T-cell (primary cell): ENCODE measurements at regions not wholly inside any gene's neighbourhood (a gene's known extent, or its start where the extent isn't known, plus 50 kb on each side); places are given as distances from the start of the nearest gene placed in this dataset.

Experiments used
- ATAC-seq, 4 experiments: fragments of 200-7000 bp in 3 of 4; fragments of 150-1000 bp in 1 of 4; cut with Tn5 transposase; replicated peaks in 1 of 4; 1 replicate in 3 of 4; 2 replicates in 1 of 4; pipeline ENCODE4 v1.10.0; 2021; ENCODE audit warnings: moderate library complexity in 3 of 4, mild to moderate bottlenecking in 2 of 4, moderate number of reproducible peaks in 1 of 4
- CTCF ChIA-PET, 2 donors: fragments of 300-600 bp; sonication (Branson Sonifier 250); formaldehyde crosslinking; loops; one replicate each; lab custom pipeline; 2022; ENCODE audit warnings: antibody characterized with exemption in 2 of 2; lab: Charles Lee
- POLR2A ChIA-PET, 2 donors: fragments of 300-600 bp; sonication (Branson Sonifier 250); formaldehyde crosslinking; loops; one replicate each; lab custom pipeline; 2022; ENCODE audit warnings: antibody characterized with exemption in 2 of 2; lab: Charles Lee
- DNase-seq, 35 experiments: peaks; one replicate each; pipeline versions ENCODE4 v3.0.0 to v3.0.0-alpha.2; 2013 to 2023
- H3K27ac ChIP-seq: one replicate; pipeline ENCODE4 v1.5.1; 2013; ENCODE audit warnings: low read length
- H3K27me3 ChIP-seq, 2 experiments: replicated peaks in 1 of 2; 1 replicate in 1 of 2; 2 replicates in 1 of 2; pipeline versions ENCODE4 v1.6.1 to v1.7.0; 2013; ENCODE audit warnings: low read length in 1 of 2, mixed read lengths in 1 of 2; ENCODE audit not compliant: control insufficient read depth in 2 of 2, insufficient read depth in 2 of 2; ENCODE audit errors: extremely low read depth in 1 of 2
- H3K36me3 ChIP-seq, 2 donors: 1 replicate in 1 of 2; 2 replicates in 1 of 2; pipeline versions ENCODE4 v1.6.1 to v1.7.0; 2013; ENCODE audit warnings: low read length in 1 of 2; ENCODE audit not compliant: control insufficient read depth in 2 of 2, insufficient read depth in 1 of 2; ENCODE audit errors: extremely low read depth in 1 of 2
- H3K4me1 ChIP-seq, 2 experiments: 1 replicate in 1 of 2; 2 replicates in 1 of 2; pipeline versions ENCODE4 v1.6.1 to v1.7.0; 2013; ENCODE audit warnings: low read length in 2 of 2, mixed read lengths in 1 of 2; ENCODE audit not compliant: insufficient read depth in 2 of 2, control insufficient read depth in 1 of 2; ENCODE audit errors: extremely low read depth in 1 of 2
- H3K4me3 ChIP-seq, 2 donors: 1 replicate in 1 of 2; 2 replicates in 1 of 2; pipeline versions ENCODE4 v1.5.1 to v1.7.0; 2013; ENCODE audit warnings: mild to moderate bottlenecking in 2 of 2, low read length in 1 of 2, moderate library complexity in 1 of 2; ENCODE audit not compliant: control insufficient read depth in 1 of 2; ENCODE audit errors: extremely low read depth in 1 of 2
- H3K9me3 ChIP-seq: 2 replicates; pipeline ENCODE4 v1.7.0; 2013
- H3K27ac Mint-ChIP-seq, 2 donors: one replicate each; pipeline ENCODE4 v1.8.0; 2020 to 2021; ENCODE audit warnings: mild to moderate bottlenecking in 2 of 2, mixed read lengths in 2 of 2
- H3K27me3 Mint-ChIP-seq, 2 donors: one replicate each; pipeline ENCODE4 v1.8.0; 2021 to 2022; ENCODE audit warnings: mixed read lengths in 2 of 2
- H3K36me3 Mint-ChIP-seq: one replicate; pipeline ENCODE4 v1.8.0; 2021; ENCODE audit warnings: mixed read lengths
- H3K4me1 Mint-ChIP-seq, 3 donors: one replicate each; pipeline ENCODE4 v1.8.0; 2020 to 2022; ENCODE audit warnings: mixed read lengths in 3 of 3, mild to moderate bottlenecking in 1 of 3
- H3K4me3 Mint-ChIP-seq, 3 donors: one replicate each; pipeline ENCODE4 v1.8.0; 2020 to 2022; ENCODE audit warnings: mild to moderate bottlenecking in 3 of 3, mixed read lengths in 3 of 3, moderate library complexity in 3 of 3
- H3K9me3 Mint-ChIP-seq, 3 donors: one replicate each; pipeline ENCODE4 v1.8.0; 2020 to 2022; ENCODE audit warnings: mixed read lengths in 3 of 3
- WGBS: methylation state at CpG from one replicate; pipeline ENCODE4 v1.1.5; 2013; ENCODE audit warnings: missing lambda C conversion rate; ENCODE audit not compliant: insufficient coverage; 5-methylcytosine and 5-hydroxymethylcytosine counted together

DNA sequence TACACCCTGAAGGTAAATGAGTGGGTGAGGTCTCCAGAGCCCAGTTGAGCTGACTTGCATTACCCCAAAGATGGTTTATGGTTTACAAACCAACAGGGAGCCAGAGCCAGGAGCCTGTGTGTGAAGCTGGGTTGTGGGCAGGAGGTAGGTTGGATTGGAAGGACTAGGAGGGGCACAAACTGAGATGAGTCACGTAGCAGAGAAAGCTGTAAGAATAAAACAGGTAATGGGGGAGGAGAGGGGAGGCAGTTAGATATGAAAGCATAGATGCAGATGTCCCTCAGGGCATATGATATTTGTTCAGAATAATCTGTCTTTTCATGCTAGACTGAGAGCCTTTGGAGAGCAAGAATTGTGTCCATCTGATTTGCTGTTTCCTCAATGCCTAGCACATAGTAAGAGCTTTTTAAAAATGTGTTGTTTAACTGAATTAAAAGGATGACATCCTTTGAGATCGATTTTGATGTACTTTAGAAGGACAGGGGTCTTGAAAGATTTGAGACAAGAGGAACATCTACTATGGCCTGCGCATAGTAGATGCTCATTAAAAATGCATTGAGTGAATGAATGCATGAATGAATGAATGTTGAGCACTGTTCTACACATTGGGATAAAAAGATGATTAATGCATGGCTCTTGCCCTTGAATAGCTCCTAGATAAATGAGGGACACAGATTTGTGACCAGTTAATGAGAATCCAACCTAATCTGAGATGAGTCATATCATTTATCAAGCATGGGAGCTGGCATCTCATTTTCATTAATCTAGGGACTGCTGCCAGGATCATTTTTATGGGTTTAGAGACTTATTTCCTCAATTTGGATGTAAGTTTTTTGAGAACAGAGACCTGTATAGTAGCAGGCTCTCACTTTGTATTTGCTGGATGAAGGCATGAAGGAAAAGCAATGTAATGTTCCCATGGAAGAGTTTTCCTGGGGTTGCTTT, 175.8 kb upstream of the BDNF start:
- H3K4me3 Mint-ChIP-seq, result no peak overlapping the region
- H3K27me3 Mint-ChIP-seq, result peaks cover 3% of the 10 kb centered on the region in 2 donors
- ChIA-PET CTCF (no interaction called here), POLR2A (no interaction called here)
- peaks cover 0 to 10% (median 3%) of the 10 kb centered on the region in 3 donors for H3K9me3 Mint-ChIP-seq
- Histone ChIP-seq H3K36me3 (no peaks in the 10 kb centered on the region), H3K27me3 (peaks cover 0 to 2% of the 10 kb centered on the region in 2 experiments), H3K27ac (no peak overlapping the region), H3K9me3 (no peaks in the 10 kb centered on the region), H3K4me3 (no peak overlapping the region), H3K4me1 (no peaks in the 10 kb centered on the region)
- H3K27ac Mint-ChIP-seq, result no peak overlapping the region
- ATAC-seq (no peak), DNase-seq (no peak)
- H3K4me1 Mint-ChIP-seq, result no peaks in the 10 kb centered on the region
- WGBS, result 67% methylated on average over 3 of the region's 3 CpGs
- H3K36me3 Mint-ChIP-seq, result no peaks in the 10 kb centered on the region

DNA sequence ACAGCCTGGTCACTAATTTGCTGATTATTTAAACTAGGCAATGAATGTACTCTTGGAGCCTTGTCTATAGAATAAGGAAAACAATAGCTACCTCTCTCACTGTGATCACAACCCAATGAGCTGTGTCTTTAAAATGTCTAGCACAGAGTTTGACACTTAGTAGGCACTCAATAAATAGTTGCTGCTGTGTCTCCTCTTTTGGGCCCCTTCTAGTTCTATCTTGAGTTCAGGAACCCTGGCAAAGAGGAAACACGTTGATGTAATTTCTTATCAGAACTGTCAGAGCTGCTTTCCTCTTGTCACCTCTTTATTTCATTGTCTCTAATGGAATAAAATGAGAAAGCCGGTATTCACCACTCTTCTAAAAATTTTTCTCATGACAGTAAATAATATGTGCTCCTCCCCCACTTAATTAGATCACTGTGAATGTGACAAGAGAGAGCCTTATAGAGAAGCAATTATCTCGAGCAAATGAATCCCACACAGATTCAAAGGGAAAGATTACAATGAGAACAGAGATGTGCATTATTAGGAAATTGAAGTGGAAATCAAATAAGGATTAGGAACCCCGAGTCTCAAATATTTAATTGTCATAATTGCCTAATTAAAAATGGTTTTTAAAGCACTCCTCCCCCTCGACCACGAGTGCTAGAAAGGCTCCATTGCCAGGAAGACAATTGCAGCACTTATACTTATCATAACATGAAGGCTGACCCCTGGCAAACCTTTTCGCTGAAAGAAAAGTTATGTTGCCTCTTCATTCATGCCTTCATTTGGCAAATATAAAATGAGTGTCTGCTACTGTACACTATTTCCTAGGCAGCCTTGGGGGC, 175.0 kb upstream of the BDNF start:
- H3K4me1 ChIP-seq, result no peaks in the 10 kb centered on the region
- no peaks in the 10 kb centered on the region for H3K36me3 Mint-ChIP-seq
- POLR2A ChIA-PET, result no interaction called here
- no peak overlapping the region for H3K27ac Mint-ChIP-seq
- peaks cover 3% of the 10 kb centered on the region in 2 donors for H3K27me3 Mint-ChIP-seq
- no peak for ATAC-seq
- no peak overlapping the region for H3K27ac ChIP-seq
- H3K4me3 ChIP-seq, result no peak overlapping the region
- no peak overlapping the region for H3K4me3 Mint-ChIP-seq
- peaks cover 0 to 5% of the 10 kb centered on the region in 2 experiments for H3K27me3 ChIP-seq
- no peak for DNase-seq
- H3K9me3 ChIP-seq, result no peaks in the 10 kb centered on the region
- no peaks in the 10 kb centered on the region for H3K4me1 Mint-ChIP-seq
- no CpG with 5 or more reads among the region's 7 CpGs for WGBS
- peaks cover 0 to 10% (median 3%) of the 10 kb centered on the region in 3 donors for H3K9me3 Mint-ChIP-seq
- CTCF ChIA-PET, result no interaction called here
- H3K36me3 ChIP-seq, result no peaks in the 10 kb centered on the region

DNA sequence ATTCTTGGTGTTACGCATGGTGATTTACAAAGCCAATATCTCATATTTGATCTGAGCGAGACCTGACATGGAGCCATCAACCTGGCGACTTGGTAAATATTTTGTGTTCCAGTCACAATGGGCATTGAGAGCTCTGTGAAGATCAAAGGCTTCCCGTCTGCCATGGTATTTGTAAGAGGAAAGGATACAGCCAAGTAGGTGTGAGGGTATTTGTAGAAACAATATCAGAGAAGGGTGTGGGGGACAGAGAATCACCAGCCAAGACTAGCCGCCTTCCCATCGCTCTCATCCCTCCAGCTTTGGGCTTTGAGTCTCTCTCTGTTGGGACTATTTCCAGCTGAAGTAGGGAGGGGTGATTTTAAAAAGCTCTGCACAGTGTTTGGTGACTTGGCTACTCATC, 173.4 kb upstream of the BDNF start:
- H3K4me3 ChIP-seq, result no peak overlapping the region
- no peaks in the 10 kb centered on the region for H3K36me3 Mint-ChIP-seq
- H3K27ac Mint-ChIP-seq, result no peak overlapping the region
- DNase-seq (no peak), ATAC-seq (no peak)
- peaks cover 3% of the 10 kb centered on the region in 2 donors for H3K27me3 Mint-ChIP-seq
- H3K27me3 ChIP-seq, result peaks cover 0 to 5% of the 10 kb centered on the region in 2 experiments
- H3K9me3 ChIP-seq, result no peaks in the 10 kb centered on the region
- POLR2A ChIA-PET, result no interaction called here
- H3K4me1 Mint-ChIP-seq, result no peaks in the 10 kb centered on the region
- 96% methylated on average over 4 of the region's 6 CpGs for WGBS
- peaks cover 0 to 10% (median 3%) of the 10 kb centered on the region in 3 donors for H3K9me3 Mint-ChIP-seq
- H3K4me3 Mint-ChIP-seq, result no peak overlapping the region
- H3K36me3 ChIP-seq, result no peaks in the 10 kb centered on the region
- H3K4me1 ChIP-seq, result no peaks in the 10 kb centered on the region
- no peak overlapping the region for H3K27ac ChIP-seq
- CTCF ChIA-PET, result no interaction called here

DNA sequence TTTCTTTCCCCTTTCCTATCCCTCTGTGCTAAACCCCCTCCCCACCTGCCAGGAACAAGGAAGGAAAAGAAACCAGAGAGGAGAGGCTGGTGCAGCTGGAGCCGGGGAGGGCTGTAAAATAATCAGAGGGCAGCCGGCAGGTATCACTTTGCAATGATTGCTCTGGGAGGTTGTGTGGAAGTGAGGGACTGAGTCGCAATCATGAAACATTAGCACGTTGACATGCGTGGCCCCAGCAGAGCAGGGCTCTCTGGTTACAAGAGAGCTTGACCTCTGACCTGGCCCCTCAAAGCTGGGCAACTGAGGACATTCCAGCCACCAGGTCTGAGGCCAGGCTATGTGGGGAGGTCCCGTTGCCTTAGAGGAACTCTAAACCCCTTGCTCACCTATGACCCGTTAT, 170.8 kb upstream of the BDNF start:
- no peak overlapping the region for H3K27ac ChIP-seq
- no peak for DNase-seq
- 23% methylated on average over 5 of the region's 7 CpGs for WGBS
- H3K4me3 Mint-ChIP-seq, result no peak overlapping the region
- POLR2A ChIA-PET, result no interaction called here
- peaks cover 0 to 9% (median 3%) of the 10 kb centered on the region in 3 donors for H3K9me3 Mint-ChIP-seq
- H3K27me3 ChIP-seq, result peaks cover 0 to 5% of the 10 kb centered on the region in 2 experiments
- no peak overlapping the region for H3K4me3 ChIP-seq
- H3K4me1 ChIP-seq, result no peaks in the 10 kb centered on the region
- no peaks in the 10 kb centered on the region for H3K4me1 Mint-ChIP-seq
- H3K27ac Mint-ChIP-seq, result no peak overlapping the region
- no peaks in the 10 kb centered on the region for H3K36me3 Mint-ChIP-seq
- CTCF ChIA-PET, result no interaction called here
- no peaks in the 10 kb centered on the region for H3K9me3 ChIP-seq
- no peak for ATAC-seq
- no peaks in the 10 kb centered on the region for H3K36me3 ChIP-seq
- peaks cover 0 to 3% of the 10 kb centered on the region in 2 donors for H3K27me3 Mint-ChIP-seq

DNA sequence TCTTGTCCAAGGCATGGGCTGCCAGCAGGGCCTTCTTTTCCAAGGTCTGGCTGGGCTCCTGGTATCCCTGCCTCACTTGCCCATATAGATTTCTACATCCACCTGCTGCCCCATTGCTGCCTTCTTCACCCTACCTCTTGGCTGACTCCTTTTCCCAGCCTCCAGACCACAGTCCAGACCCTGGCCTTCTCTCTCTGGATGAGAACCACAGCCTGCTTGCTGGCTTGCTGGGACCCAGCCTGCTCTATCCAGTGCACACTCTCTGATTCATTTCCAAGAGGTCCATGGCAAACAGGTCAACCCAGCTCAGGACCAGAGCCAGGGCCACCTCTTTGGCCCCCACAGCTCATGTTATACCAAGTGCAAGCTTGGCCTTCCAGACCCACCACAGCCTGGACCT, 169.4 kb upstream of the BDNF start:
- Mint-ChIP-seq H3K27me3 (peaks cover 4 to 5% of the 10 kb centered on the region in 2 donors), H3K4me1 (no peaks in the 10 kb centered on the region), H3K36me3 (no peaks in the 10 kb centered on the region), H3K27ac (no peak overlapping the region), H3K4me3 (no peak overlapping the region), H3K9me3 (peaks cover 0 to 6% (median 4%) of the 10 kb centered on the region in 3 donors)
- no peaks in the 10 kb centered on the region for H3K4me1 ChIP-seq
- peaks cover 0 to 5% of the 10 kb centered on the region in 2 experiments for H3K27me3 ChIP-seq
- no peak overlapping the region for H3K4me3 ChIP-seq
- H3K27ac ChIP-seq, result no peak overlapping the region
- ChIA-PET POLR2A (no interaction called here), CTCF (no interaction called here)
- DNase-seq, result no peak
- no peak for ATAC-seq
- no peaks in the 10 kb centered on the region for H3K9me3 ChIP-seq
- no peaks in the 10 kb centered on the region for H3K36me3 ChIP-seq

DNA sequence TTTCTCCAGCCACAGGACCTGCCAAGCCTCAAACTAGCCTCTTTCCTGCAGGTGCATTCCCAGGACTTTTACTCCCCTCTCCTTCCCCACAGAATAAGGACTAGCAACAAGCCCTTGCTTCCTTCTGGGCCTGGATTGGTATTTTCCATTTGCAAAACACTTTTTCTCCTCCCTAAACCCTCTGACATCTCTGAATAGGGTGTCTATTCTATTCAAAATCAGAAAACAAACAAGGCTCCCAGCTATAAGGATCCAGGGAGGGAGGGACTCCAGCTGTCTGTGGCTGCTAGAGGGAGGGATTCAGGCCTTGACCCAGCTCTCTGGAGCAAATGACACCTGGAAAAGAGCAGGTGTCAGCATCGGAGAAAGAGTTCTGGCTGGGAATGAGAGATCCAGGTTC, 168.5 kb upstream of the BDNF start:
- no peak overlapping the region for H3K27ac ChIP-seq
- ATAC-seq, result no peak
- H3K4me3 ChIP-seq, result no peak overlapping the region
- no peaks in the 10 kb centered on the region for H3K9me3 ChIP-seq
- H3K4me1 Mint-ChIP-seq, result no peaks in the 10 kb centered on the region
- H3K27me3 ChIP-seq, result peaks cover 0 to 5% of the 10 kb centered on the region in 2 experiments
- no peaks in the 10 kb centered on the region for H3K4me1 ChIP-seq
- no peaks in the 10 kb centered on the region for H3K36me3 ChIP-seq
- no peak for DNase-seq
- H3K4me3 Mint-ChIP-seq, result no peak overlapping the region
- H3K36me3 Mint-ChIP-seq, result no peaks in the 10 kb centered on the region
- peaks cover 0 to 6% (median 4%) of the 10 kb centered on the region in 3 donors for H3K9me3 Mint-ChIP-seq
- no peak overlapping the region for H3K27ac Mint-ChIP-seq
- 100% methylated on average over 1 of the region's 1 CpG for WGBS
- ChIA-PET CTCF (no interaction called here), POLR2A (no interaction called here)
- H3K27me3 Mint-ChIP-seq, result peaks cover 4 to 5% of the 10 kb centered on the region in 2 donors
